ENCODE measurements at regions not wholly inside any gene's neighbourhood (a gene's known extent, or its start where the extent isn't known, plus 50 kb on each side); places are given as distances from the start of the nearest gene placed in this dataset.

- TF ChIP-seq POLR2A (IDR thresholded peaks at IDR 0.05): no peak
- TF ChIP-seq CTCF (IDR thresholded peaks at IDR 0.05): no peak
These were observed 155.0 kb upstream of the HES1 start for GRCh38 chr3:193980905-193981304.

All from lower leg skin (tissue), 3 donors.